ENCODE measurements at regions not wholly inside any gene's neighbourhood (a gene's known extent, or its start where the extent isn't known, plus 50 kb on each side); places are given as distances from the start of the nearest gene placed in this dataset.

DNA sequence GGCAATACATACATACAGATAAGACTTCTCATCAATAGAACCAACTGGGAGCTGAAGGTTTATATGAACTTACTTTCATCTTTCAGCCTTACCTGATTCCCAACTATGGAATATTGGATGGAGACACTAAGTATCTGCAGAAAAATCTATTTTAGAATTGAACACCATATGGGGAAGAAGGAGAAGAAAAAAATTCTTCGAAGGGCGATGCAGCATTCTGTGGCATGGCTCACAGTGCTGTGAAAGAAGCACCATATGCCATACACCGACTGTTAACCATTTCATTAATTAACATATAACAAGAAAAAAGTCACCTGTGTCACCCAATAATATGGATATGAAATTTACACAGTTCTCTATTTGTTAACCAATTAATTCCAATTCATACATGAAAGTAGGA, 1374.4 kb upstream of the MAP3K7 start:
- Histone ChIP-seq H3K9me3 (ENCODE audit: insufficient read depth, low read depth) (no peaks in the 10 kb centered on the region), H3K79me2 (ENCODE audit: low read depth) (no peaks in the 10 kb centered on the region), H3K4me3 (no peak overlapping the region), H3K27me3 (ENCODE audit: insufficient read depth, low read depth) (no peaks in the 10 kb centered on the region), H3K4me1 (replicated peaks; ENCODE audit: insufficient read depth) (no peaks in the 10 kb centered on the region), H3K4me2 (no peak overlapping the region), H3K36me3 (ENCODE audit: low read depth) (no peaks in the 10 kb centered on the region), H3K9me2 (ENCODE audit: insufficient read depth) (no peaks in the 10 kb centered on the region), H3F3A (ENCODE audit: insufficient read depth, low read depth) (no peaks in the 10 kb centered on the region), H2AFZ (no peak overlapping the region), H3K27ac (no peak overlapping the region), H4K20me1 (ENCODE audit: insufficient read depth) (no peaks in the 10 kb centered on the region)
- ChIA-PET CTCF (no interaction called here), POLR2A (ENCODE audit: unreplicated experiment) (no interaction called here)
- TF ChIP-seq, protein P1, sequence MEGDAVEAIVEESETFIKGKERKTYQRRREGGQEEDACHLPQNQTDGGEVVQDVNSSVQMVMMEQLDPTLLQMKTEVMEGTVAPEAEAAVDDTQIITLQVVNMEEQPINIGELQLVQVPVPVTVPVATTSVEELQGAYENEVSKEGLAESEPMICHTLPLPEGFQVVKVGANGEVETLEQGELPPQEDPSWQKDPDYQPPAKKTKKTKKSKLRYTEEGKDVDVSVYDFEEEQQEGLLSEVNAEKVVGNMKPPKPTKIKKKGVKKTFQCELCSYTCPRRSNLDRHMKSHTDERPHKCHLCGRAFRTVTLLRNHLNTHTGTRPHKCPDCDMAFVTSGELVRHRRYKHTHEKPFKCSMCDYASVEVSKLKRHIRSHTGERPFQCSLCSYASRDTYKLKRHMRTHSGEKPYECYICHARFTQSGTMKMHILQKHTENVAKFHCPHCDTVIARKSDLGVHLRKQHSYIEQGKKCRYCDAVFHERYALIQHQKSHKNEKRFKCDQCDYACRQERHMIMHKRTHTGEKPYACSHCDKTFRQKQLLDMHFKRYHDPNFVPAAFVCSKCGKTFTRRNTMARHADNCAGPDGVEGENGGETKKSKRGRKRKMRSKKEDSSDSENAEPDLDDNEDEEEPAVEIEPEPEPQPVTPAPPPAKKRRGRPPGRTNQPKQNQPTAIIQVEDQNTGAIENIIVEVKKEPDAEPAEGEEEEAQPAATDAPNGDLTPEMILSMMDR (conservative IDR thresholded peaks at IDR 0.05), result no peak
- TF ChIP-seq EZH2 (IDR thresholded peaks at IDR 0.05; ENCODE audit: low read depth), result no peak
- BruUV-seq (replicated peaks), result no TSS peak
- intact Hi-C loops (cut with micrococcal nuclease; ENCODE audit: unreplicated experiment), result no loop called here
- DNase-seq, result no peak

DNA sequence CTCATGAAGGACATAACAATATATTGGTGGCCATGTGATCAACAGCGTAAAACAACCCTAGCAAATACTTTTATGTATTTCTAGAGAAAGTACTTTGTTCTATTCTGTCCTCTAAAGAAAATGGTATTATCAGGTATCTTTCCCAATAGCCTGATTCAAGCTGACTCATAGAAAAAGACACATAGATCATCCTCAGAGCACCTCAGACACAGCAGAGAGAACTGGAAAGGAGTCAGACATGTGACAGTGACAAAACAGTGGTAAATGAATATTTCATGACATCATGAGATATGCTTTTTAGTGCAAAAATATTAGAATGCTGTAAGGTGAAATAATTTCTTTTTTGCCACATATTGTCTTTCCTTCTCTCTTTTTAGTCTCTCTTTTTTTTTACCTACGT, 1355.0 kb upstream of the MAP3K7 start:
- BruUV-seq (replicated peaks), result no TSS peak
- no peaks in the 10 kb centered on the region for H3K4me1 ChIP-seq (replicated peaks; ENCODE audit: insufficient read depth)
- H3K27ac ChIP-seq, result no peak overlapping the region
- CTCF ChIA-PET, result no interaction called here
- no peak for TF ChIP-seq EZH2 (IDR thresholded peaks at IDR 0.05; ENCODE audit: low read depth)
- TF ChIP-seq, protein P1 (conservative IDR thresholded peaks at IDR 0.05), result no peak
- H3K9me3 ChIP-seq (ENCODE audit: insufficient read depth, low read depth), result no peaks in the 10 kb centered on the region
- no peak overlapping the region for H3K4me3 ChIP-seq
- no peaks in the 10 kb centered on the region for H4K20me1 ChIP-seq (ENCODE audit: insufficient read depth)
- POLR2A ChIA-PET (ENCODE audit: unreplicated experiment), result no interaction called here
- no peaks in the 10 kb centered on the region for H3K79me2 ChIP-seq (ENCODE audit: low read depth)
- no peak overlapping the region for H3K4me2 ChIP-seq
- H3K27me3 ChIP-seq (ENCODE audit: insufficient read depth, low read depth), result no peaks in the 10 kb centered on the region
- no peak for DNase-seq
- no peak overlapping the region for H2AFZ ChIP-seq
- intact Hi-C loops (cut with micrococcal nuclease; ENCODE audit: unreplicated experiment), result no loop called here
- no peaks in the 10 kb centered on the region for H3K9me2 ChIP-seq (ENCODE audit: insufficient read depth)
- no peaks in the 10 kb centered on the region for H3F3A ChIP-seq (ENCODE audit: insufficient read depth, low read depth)
- H3K36me3 ChIP-seq (ENCODE audit: low read depth), result no peaks in the 10 kb centered on the region

DNA sequence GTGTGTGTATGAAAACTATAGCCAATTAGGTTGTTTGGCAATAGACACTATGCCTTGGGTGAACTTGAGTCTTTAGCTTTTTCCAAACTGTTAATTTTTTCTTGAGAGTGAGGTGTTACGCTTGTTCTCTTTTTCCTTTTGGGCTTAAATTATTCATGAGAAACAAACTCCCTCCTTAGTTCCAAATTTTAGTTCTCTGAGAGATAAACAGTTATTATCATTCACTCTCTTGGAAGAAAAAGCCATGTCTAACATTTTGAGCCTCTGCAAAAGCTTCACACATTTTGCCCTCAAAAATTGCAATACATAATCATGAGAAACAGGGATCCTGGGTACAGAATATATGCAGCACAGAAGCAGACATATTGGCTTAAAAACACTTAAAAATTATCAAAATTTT, 1353.9 kb upstream of the MAP3K7 start:
- CTCF ChIA-PET, result no interaction called here
- no peaks in the 10 kb centered on the region for H3F3A ChIP-seq (ENCODE audit: insufficient read depth, low read depth)
- BruUV-seq (replicated peaks), result no TSS peak

More for the DNA sequence above, 1353.9 kb upstream of the MAP3K7 start:
- Histone ChIP-seq H3K4me2 (no peak overlapping the region), H2AFZ (no peak overlapping the region), H3K36me3 (ENCODE audit: low read depth) (no peaks in the 10 kb centered on the region), H3K27ac (no peak overlapping the region), H3K9me2 (ENCODE audit: insufficient read depth) (no peaks in the 10 kb centered on the region), H3K79me2 (ENCODE audit: low read depth) (no peaks in the 10 kb centered on the region), H3K4me1 (replicated peaks; ENCODE audit: insufficient read depth) (no peaks in the 10 kb centered on the region), H3K27me3 (ENCODE audit: insufficient read depth, low read depth) (no peaks in the 10 kb centered on the region), H3K9me3 (ENCODE audit: insufficient read depth, low read depth) (no peaks in the 10 kb centered on the region), H4K20me1 (ENCODE audit: insufficient read depth) (no peaks in the 10 kb centered on the region), H3K4me3 (no peak overlapping the region)
- DNase-seq, result no peak
- TF ChIP-seq, protein P1 (conservative IDR thresholded peaks at IDR 0.05), result no peak
- TF ChIP-seq EZH2 (IDR thresholded peaks at IDR 0.05; ENCODE audit: low read depth), result no peak
- POLR2A ChIA-PET (ENCODE audit: unreplicated experiment), result no interaction called here
- intact Hi-C loops (cut with micrococcal nuclease; ENCODE audit: unreplicated experiment), result no loop called here
